NCI-H2081 treated with DMSO at 0.1 percent for 48 hours (cell line): ENCODE measurements at regions not wholly inside any gene's neighbourhood (a gene's known extent, or its start where the extent isn't known, plus 50 kb on each side); places are given as distances from the start of the nearest gene placed in this dataset.
"Not testable (repeated sequence)": the region's sequence is repeated elsewhere in the genome, so short reads cannot be mapped to it uniquely, and the experiment has no call there.

Experiments used
- DNase-seq: peaks from one replicate; lab custom pipeline; 2025; lab: John Stamatoyannopoulos, UW

GRCh38 chr18:43812627-43813026, 535.3 kb upstream of the SYT4 start:
- DNase-seq = no peak

- no peak for DNase-seq
Observed at GRCh38 chr18:43819397-43819796, 542.1 kb upstream of the SYT4 start.

- no peak for DNase-seq
Observed at GRCh38 chr18:43819873-43820272, 542.6 kb upstream of the SYT4 start.

GRCh38 chr18:43825768-43826167, 548.5 kb upstream of the SYT4 start:
- no peak for DNase-seq

- DNase-seq = no peak
Observed at GRCh38 chr18:43826215-43826614, 548.9 kb upstream of the SYT4 start.

GRCh38 chr18:43827311-43827710, 550.0 kb upstream of the SYT4 start:
- DNase-seq = no peak

GRCh38 chr18:43830303-43830702, 553.0 kb upstream of the SYT4 start:
- DNase-seq = no peak

GRCh38 chr18:43830947-43831346, 553.7 kb upstream of the SYT4 start:
- peak; percentile 15 for DNase-seq

- DNase-seq = no peak
Observed at GRCh38 chr18:43846299-43846698, 569.0 kb upstream of the SYT4 start.

GRCh38 chr18:43847164-43848091, 570.1 kb upstream of the SYT4 start:
- DNase-seq = no peak

GRCh38 chr18:43849831-43850230, 572.5 kb upstream of the SYT4 start:
- DNase-seq = not testable (repeated sequence)

GRCh38 chr18:43855376-43855775, 578.1 kb upstream of the SYT4 start:
- no peak for DNase-seq

GRCh38 chr18:43863180-43863579, 585.9 kb upstream of the SYT4 start:
- no peak for DNase-seq

GRCh38 chr18:43866696-43867095, 589.4 kb upstream of the SYT4 start:
- no peak for DNase-seq

GRCh38 chr18:43868497-43868995, 591.3 kb upstream of the SYT4 start:
- DNase-seq = no peak

GRCh38 chr18:43869451-43870008, 592.2 kb upstream of the SYT4 start:
- no peak for DNase-seq

GRCh38 chr18:43870626-43871025, 593.3 kb upstream of the SYT4 start:
- no peak for DNase-seq

GRCh38 chr18:43875511-43875910, 598.2 kb upstream of the SYT4 start:
- DNase-seq = no peak

GRCh38 chr18:43876286-43876685, 599.0 kb upstream of the SYT4 start:
- DNase-seq = no peak

GRCh38 chr18:43876748-43877147, 599.5 kb upstream of the SYT4 start:
- DNase-seq = no peak

- DNase-seq = no peak
Observed at GRCh38 chr18:43877616-43878321, 600.5 kb upstream of the SYT4 start.

- no peak for DNase-seq
Observed at GRCh38 chr18:43879415-43879814, 602.1 kb upstream of the SYT4 start.
